DMS53 treated with DMSO at 0.1 percent for 48 hours (cell line): ENCODE measurements at regions not wholly inside any gene's neighbourhood (a gene's known extent, or its start where the extent isn't known, plus 50 kb on each side); places are given as distances from the start of the nearest gene placed in this dataset.
A peak's percentile ranks its signal among the peaks of the same experiment; 100 is the strongest.
"Not testable (repeated sequence)": the region's sequence is repeated elsewhere in the genome, so short reads cannot be mapped to it uniquely, and the experiment has no call there.

Experiments used
- DNase-seq: peaks from one replicate; lab custom pipeline; 2025; ENCODE audit not compliant: unreplicated experiment; lab: John Stamatoyannopoulos, UW

DNA sequence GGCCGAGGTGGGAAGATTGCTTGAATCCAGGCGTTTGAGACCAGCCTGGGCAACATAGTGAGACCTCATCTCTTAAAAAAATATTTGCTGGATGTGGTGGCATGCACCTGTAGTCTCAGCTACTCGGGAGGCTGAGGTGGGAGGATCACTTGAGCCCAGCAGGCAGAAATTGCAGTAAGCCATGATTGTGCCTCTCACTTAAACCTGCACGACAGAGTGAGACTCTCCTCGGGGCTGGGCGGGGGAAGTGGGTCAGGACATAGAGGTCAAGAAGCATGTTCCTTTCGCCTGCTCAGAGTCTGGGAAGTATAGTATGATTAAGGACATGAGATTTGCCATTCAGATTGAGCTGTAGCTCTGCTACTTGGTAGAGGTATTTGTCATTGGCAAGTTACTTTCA lies 52.3 kb downstream of the SEPTIN7 start:
- DNase-seq: not testable (repeated sequence)

DNA sequence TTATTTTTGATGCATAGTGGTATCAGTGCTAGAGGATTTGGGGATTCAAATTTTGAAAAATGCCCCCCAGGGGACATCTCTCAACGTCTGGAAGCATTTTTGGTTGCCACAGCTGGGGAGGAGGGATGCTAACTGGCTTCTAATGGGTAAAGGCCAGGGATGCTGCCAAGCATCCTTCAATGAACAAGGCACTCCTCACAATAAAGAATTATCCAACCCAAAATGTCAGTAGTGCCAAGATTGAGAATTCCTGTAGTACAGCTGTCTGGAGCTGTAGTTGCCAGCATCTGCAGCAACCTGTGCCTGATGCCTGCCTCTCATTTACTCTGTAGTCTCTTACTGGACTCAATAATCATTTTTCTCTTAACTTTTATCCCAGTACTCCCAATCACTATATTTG lies 53.5 kb downstream of the SEPTIN7 start:
- no peak for DNase-seq

DNA sequence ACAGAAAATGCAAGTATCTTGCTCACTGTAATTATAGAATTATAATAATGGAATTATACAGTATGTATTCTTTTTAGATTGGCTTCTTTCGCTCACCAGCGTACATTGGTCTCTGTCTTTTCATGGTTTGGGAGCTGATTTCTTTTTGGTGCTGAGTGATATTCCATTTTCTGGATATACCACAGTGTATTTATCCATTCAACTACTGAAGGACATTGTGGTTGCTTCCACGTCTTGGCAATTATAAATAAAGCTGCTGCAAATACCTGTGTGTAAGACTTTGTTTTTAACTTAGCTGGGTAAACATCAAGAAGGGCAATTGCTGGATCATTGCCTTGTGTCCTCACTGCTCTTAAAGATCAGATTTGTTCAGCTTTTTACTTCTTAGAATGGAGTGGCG lies 55.3 kb downstream of the SEPTIN7 start:
- DNase-seq: no peak

DNA sequence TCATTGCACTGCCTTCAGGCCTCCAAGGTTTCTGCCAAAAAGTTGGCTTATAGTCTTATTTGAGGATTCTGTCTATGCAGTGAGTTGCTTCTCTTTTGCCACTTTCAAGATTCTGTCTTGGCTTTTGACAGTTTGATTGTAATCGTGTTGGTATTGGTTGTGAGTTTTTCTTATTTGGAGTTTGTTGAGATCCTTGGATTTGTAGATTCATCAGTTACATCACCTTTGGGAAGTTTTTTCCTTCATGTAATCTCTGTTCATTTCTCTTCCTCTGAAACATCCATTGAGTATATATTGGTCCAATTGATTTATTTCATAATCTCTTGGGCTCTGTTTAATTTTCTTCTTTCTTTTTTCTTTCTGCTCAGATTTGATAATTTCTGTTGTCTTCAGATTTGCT lies 59.8 kb downstream of the SEPTIN7 start:
- no peak for DNase-seq

DNA sequence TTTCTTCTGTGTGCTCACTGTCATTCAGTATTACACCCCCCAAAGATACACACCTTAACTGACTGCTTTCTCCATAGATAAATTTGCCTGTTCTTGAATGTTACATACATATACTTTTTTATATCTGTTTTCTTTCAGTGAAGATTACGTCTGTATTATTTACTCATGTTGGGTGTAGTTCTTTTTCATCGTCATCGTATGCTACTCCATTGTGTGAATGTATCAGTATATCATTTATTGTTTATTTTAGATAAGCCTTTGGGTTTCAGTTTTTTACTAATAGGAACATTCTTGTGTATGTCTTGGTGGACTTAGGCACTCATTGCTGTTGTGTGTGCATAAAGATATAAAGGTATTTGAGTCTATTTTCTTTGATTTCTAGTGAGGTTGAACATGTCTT lies 64.4 kb downstream of the SEPTIN7 start:
- no peak for DNase-seq

DNA sequence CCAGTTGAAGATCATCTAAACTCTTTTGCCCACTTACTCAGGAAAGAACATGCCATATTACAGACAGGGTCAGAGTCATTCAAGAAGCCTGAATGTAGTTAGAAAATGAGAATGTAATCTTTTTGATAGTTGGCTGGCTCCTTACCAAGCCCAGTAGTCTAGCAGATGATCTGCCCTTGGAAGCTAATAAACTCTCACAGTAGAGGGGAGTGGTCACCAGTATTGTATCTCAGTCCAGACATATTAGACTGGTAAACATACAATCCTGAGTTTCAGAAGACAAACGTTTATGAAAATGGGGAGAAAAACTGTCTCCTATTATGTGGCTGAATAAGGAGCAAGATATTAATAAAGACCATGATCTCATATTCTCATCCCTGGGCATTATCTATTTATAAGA lies 65.3 kb downstream of the SEPTIN7 start:
- no peak for DNase-seq

DNA sequence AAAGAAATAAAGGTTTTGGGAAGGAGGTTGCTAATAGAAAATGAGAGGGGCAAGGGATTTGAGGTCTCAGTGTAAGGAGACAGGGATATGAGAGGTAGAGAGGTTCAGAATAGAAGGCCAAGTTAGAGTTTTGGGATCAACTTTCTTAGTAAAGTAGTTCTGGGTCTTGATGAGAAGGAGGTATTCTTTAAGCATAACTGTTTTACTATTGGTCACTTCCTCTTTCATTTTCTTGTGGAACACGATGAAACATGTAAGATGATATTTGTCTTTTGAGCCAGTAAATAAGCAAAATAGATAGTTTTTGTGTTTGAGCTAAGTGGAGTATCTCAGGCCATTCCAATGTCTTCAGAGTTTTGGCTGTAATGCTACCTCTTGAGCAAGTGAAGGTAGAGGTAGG lies 68.3 kb downstream of the SEPTIN7 start:
- not testable (repeated sequence) for DNase-seq

DNA sequence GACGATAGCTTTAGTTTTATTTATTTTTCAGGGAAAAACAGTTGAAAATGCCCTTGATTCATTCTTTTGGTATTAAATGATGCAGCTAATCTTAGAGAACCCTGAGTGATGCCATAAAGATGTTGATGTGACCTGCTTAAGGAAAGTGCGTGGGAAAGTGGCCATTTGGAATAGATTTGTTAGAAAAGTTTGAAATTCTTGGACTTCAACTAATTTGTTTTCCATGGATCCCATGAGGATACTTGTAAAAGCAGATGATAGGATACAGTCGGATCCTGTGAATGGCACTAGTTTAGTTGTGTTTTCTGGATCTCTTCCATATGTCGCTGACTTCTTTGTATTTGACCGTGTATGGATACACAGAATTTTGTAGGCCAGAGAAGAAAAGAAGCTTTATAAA lies 69.0 kb downstream of the SEPTIN7 start:
- no peak for DNase-seq

DNA sequence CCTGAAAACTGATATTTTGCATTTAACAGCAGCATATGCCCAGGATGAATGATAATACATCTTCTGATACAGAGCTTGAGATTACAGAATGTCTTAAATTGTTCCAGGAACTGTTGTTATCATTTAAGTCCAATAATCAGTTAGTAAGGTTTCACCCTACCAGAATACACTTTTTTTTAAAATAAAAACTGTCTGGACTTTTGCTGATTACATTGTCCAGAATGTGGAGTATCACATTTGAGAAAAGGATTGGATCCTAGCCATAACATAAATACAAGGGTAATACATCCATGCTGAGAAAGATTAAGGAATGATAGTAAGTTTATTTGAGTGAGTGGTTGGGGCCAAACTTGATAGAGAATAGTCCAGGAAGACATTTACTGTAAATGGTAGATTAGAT lies 71.0 kb downstream of the SEPTIN7 start:
- DNase-seq: no peak

DNA sequence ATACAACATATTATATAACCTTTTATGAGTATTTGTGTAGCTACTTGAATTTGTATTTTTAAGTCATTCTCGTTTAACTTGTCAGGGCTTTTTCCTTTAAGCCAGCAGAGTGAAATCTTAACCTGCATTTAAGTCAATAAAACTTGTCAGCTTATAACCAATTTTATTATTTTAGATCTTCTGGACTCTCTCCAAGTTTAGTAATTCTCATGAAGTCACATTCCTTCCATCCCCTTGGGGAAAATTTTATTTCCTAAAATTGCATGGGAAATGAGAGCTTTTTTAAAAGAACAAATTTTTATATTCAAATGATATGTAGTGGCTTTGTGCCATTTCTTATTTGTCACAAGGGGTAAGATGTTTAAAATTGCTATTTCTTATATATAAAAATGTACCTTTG lies 74.0 kb downstream of the SEPTIN7 start:
- no peak for DNase-seq

DNA sequence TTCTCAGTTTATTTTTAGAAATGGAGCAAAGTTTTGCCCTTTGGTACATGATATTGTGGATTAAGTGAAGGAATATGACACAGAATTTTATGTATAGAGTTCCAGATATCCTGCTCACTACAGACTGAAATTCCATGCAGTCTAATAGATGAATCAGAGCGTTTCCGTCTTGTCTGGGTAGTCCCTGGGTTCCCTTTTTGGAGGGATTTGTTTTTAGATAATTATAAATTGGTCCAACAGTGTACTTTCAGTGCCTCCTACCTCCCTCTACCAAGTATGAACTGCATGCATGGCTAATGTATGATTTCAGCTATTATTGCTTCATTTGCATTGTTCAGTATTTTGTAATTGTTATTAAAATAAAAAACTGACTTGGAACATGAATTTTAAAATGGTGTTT lies 74.4 kb downstream of the SEPTIN7 start:
- DNase-seq: no peak

DNA sequence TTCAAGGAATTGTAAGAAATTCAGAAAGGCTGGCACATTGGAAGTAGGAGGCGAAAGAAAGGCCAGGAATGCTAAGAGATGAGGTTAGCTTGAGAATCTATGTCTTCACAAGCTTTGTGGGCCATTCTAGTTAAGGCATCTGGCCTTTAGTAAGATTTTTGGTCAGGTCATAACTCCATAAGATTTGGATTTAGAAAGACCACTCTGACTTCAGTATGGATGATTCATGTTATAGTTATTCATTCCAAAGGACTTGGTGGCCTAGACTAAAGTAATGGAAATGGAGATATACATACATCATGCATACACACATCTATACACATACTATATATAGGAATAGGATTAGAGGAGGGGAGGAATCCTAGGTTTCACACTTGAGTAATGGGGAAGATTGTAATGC lies 77.5 kb downstream of the SEPTIN7 start:
- no peak for DNase-seq

DNA sequence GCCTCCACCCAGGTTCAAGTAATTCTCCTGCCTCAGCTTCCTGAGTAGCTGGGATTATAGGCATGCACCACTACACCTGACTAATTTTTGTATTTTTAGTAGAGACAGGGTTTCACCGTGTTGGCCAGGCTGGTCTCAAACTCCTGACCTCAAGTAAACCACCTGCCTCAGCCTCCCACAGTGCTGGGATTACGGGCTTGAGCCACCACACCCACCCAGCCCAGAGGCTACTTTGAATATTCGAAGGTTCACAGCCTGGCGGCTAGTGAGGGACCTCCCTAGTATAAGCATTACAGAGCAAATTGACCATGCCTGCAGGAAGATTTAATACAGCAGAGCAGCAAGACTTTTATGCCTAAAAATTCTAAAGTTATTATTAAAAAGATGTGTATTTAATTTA lies 86.6 kb downstream of the SEPTIN7 start:
- DNase-seq: not testable (repeated sequence)

DNA sequence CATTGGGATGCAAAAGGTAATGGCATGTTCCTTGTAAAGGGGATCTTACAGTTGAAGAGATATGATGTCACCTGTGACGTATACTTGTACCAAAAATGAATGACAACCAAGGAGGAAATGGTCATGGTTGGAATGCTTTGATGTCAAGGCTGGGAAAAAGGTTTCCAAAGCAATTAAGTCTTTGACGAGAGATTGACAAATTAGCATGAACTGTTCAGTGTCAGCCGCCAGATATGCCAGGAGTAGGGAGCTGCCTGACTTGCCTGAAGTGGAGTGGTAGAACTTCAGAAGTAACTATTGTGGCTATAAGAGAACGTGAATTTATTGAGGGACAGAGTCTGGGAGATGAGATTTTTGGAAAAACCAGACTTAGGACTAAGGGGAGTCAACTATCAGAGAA lies 88.1 kb downstream of the SEPTIN7 start:
- no peak for DNase-seq

DNA sequence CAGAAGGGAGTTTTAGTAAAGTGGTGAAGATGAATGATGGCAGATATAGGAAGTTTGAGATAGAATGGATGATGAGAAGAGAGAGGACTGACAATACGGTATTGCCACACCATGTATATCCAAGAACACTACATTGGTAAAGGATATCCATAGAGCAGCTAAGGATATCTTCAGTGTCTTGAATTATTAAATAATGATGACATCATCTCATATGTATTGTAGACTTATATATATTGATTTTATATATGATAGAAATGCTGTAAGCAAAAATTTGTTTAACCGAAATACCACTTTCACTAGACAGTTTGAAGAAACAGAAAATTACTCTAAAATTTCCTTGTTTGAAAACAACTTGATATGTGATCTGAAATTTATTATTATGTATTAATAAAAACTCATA lies 89.0 kb downstream of the SEPTIN7 start:
- DNase-seq: no peak

DNA sequence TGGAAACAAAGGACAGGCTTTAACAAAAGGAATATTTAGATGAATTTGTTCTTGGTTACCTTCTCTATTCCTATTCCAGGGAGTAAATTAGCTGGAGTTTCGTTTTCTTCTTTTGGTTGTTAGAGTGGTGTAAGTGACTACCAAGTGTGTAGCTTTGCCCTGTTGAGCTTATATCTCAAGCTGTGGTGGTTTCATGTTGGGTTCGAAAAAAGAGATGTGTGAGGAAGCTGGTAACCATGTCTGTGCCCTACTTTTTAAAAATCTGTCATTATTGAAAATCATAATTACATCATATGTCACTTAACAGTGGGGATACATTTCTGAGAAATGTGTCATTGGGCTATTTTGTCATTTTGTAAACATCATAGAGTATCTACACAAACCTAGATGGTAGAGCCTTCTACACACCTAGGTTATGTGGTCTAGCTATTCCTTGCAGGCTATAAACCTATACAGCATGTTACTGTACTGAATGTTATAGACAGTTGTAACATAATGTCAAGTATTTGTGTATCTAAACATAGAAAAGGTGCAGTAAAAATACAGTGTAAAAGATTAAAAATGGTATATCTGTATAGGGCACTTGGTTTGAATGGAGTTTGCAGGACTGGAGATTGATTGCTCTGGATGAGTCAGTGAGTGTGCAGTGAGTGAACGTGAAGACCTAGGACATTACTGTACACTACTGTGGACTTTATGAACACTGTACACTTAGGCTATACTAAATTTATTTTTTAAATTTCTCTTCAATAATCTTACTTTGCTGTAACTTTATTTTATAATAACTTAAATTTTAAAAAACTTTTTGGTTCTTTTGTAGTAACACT lies 90.4 kb downstream of the SEPTIN7 start:
- no peak for DNase-seq

DNA sequence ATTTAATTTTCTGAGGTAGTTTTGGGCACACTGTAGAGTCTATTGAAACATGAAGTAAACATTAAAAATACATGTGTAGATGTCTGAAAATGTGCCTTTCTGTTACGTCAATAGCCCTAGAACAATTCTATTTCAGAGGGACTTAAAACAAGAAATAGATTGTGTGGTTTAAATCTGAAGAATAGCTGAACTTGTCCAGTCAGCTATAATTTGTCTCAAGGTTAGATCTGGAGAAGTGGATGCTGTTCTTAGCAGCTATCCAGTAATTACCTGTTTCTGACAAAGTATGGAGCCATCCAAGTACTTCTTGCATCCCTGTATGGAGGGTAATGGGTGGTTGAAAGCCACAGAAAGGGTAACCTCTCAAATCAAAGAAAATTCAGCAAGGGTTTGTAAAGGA lies 92.8 kb downstream of the SEPTIN7 start:
- no peak for DNase-seq

DNA sequence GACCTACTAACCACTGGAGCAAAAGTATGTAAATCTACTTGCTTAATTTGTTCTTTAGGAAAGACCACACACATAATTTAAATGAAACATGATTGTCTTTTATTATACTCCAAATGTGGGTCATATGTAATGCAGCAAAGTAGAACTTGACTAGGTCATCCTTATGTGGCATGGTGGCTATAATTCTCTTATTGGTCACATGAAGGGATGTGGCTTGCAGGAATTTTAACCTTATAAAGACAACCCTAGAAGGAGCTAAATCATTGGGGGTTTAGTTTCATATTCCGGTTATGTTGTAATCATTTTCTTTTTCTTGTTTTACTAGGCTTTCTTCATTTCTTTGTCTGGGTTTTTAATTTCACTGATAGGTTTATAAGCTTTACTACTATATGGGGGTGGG lies 93.9 kb downstream of the SEPTIN7 start:
- no peak for DNase-seq

DNA sequence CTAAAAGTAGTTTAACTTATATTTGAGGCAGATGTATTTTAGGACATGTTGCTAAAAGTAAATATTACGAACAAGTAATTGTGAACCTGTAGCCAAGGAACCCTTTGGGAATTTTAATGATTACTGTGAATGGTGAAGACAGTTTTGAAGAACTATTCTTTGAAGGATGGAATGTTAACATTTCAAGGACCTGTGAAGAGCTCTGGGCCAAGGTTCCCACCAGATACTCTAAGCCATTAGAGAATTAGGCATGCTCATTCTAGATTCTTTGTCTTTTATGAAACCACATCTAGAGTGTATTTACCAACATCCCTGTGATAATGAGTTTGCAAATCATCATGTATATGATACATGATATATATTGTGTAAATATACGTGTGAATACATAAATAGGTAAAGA lies 99.8 kb downstream of the SEPTIN7 start:
- DNase-seq: no peak

DNA sequence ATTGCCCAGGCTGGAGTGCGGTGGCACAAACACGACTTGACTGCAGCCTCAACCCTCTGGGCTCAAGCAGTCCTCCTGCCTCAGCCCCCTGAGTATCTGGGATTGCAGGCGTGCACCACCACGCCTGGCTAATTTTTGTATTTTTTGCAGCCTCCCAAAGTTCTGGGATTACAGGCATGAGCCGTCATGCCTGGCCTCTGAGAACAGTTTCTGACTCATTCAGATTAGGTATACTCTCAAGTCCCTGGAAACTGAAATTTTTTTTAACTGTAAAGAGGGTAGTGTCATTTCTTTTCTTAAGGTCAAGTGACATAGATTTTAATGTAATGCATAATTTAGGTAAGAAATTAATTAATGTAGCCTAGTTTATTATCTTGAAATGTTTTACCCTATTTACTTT lies 104.7 kb downstream of the SEPTIN7 start:
- no peak for DNase-seq

DNA sequence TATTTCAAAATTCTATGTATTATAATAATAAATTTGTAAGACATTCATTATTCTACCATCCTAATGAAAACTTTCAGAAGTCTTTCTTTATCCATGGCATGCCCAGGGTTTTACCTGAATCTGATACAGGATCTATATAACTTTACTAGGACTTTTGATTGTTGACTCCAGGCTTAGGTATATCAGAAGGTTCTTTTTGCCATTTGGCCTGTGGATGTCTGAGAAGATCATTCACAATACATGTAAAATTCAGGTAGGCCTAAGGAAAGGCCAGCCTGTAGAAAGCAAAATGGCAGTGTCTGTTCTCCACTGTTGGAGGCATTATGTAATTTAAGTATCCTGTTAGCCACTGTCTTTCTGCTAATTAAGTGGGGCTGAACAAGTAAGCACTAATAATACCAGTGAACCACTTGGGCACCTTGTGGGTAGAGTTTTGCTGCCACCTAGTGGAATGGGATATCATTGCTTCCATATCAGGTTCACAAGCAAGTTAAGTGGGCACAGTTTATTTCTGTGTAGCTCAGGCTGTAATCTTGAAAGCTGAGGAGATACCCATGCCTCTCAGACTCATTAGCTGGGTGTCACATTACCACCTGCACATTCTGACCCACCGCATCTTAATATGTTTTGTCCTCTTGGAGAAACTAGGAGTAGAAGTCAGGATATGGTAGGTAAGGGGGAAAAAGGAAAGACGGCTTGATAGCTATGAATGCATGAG lies 105.5 kb downstream of the SEPTIN7 start:
- DNase-seq: peak; percentile 58

DNA sequence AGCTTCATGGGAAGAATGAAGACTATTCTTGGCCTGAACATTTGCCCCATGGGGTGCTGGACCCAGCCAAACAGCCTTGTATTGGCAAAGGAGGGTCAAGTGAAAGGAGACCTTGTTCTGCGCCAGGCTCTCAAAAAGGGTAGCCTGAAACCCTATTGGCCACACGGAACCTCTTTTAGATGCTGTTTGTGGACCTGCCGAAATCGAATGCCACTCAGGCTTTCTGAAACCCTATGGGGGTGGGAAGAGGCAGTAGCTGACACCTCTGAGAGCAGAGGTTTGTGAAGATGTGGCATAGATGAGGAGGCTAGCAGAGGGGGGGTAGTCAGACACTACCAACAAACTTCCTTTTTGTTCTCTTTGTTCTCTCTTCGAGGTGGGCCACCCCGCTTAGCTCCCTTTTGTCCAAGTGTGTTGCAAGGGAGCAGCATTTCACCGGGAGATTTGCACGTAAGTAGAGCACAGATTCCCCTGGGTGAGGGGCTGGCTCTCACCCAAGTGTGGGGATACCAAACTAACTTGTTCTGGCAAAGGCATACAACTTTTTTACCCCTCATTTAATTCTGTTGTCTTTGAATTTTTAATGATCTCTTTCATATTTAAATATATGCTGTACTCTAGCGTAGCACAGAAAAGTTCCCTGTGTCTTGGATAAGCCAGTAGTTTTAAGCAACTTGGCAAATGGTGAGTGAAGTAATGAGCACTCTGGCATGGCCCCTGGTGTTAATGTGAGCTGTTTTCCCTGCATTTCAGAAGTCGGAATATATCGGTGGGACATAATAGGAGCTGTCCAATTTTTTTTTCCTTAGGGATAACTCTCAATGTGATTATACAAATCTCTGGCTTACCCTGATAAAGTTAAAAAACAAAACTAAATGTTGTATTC lies 107.7 kb downstream of the SEPTIN7 start:
- no peak for DNase-seq
